OCI-M1 (cell line): ENCODE measurements at regions not wholly inside any gene's neighbourhood (a gene's known extent, or its start where the extent isn't known, plus 50 kb on each side); places are given as distances from the start of the nearest gene placed in this dataset.
"Not testable (repeated sequence)": the region's sequence is repeated elsewhere in the genome, so short reads cannot be mapped to it uniquely, and the experiment has no call there.

Experiments used
- DNase-seq: peaks from one replicate; lab custom pipeline; 2025; lab: John Stamatoyannopoulos, UW

GRCh38 chr1:96185181-96185580 is 536.4 kb upstream of the PTBP2 start:
- no peak for DNase-seq

- no peak for DNase-seq
Measured at GRCh38 chr1:96187020-96187419, 534.6 kb upstream of the PTBP2 start.

- DNase-seq, result no peak
Measured at GRCh38 chr1:96191165-96191564, 530.4 kb upstream of the PTBP2 start.

GRCh38 chr1:96206451-96206850 is 515.1 kb upstream of the PTBP2 start:
- DNase-seq, result no peak

GRCh38 chr1:96207936-96208335 is 513.6 kb upstream of the PTBP2 start:
- DNase-seq, result no peak

- no peak for DNase-seq
Measured at GRCh38 chr1:96208428-96208827, 513.2 kb upstream of the PTBP2 start.

- no peak for DNase-seq
Measured at GRCh38 chr1:96210054-96210453, 511.5 kb upstream of the PTBP2 start.

GRCh38 chr1:96211202-96211601 is 510.4 kb upstream of the PTBP2 start:
- no peak for DNase-seq

GRCh38 chr1:96214982-96215381 is 506.6 kb upstream of the PTBP2 start:
- DNase-seq, result no peak

GRCh38 chr1:96220651-96221050 is 500.9 kb upstream of the PTBP2 start:
- DNase-seq, result no peak

- no peak for DNase-seq
Measured at GRCh38 chr1:96222701-96223100, 498.9 kb upstream of the PTBP2 start.

- not testable (repeated sequence) for DNase-seq
Measured at GRCh38 chr1:96224229-96224628, 497.4 kb upstream of the PTBP2 start.

- DNase-seq, result no peak
Measured at GRCh38 chr1:96233422-96233821, 488.2 kb upstream of the PTBP2 start.

GRCh38 chr1:96234299-96234698 is 487.3 kb upstream of the PTBP2 start:
- DNase-seq, result peak; percentile 77

- peak; percentile 79 for DNase-seq
Measured at GRCh38 chr1:96236156-96236739, 485.3 kb upstream of the PTBP2 start.

GRCh38 chr1:96238426-96238825 is 483.2 kb upstream of the PTBP2 start:
- no peak for DNase-seq

- peak; percentile 46 for DNase-seq
Measured at GRCh38 chr1:96240438-96240837, 481.1 kb upstream of the PTBP2 start.

GRCh38 chr1:96253246-96254035 is 468.1 kb upstream of the PTBP2 start:
- no peak for DNase-seq

- peak; percentile 20 for DNase-seq
Measured at GRCh38 chr1:96256130-96256790, 465.3 kb upstream of the PTBP2 start.

GRCh38 chr1:96259399-96259798 is 462.2 kb upstream of the PTBP2 start:
- DNase-seq, result no peak

GRCh38 chr1:96281491-96281890 is 440.1 kb upstream of the PTBP2 start:
- DNase-seq, result no peak

GRCh38 chr1:96290033-96290432 is 431.6 kb upstream of the PTBP2 start:
- DNase-seq, result no peak

GRCh38 chr1:96290801-96291200 is 430.8 kb upstream of the PTBP2 start:
- DNase-seq, result no peak
